GM23248 (cell line): ENCODE measurements at regions not wholly inside any gene's neighbourhood (a gene's known extent, or its start where the extent isn't known, plus 50 kb on each side); places are given as distances from the start of the nearest gene placed in this dataset.

Source experiments
- EZH2 ChIP-seq: fragments of 200-600 bp; sonication (generic); IDR thresholded peaks from 2 replicates; pipeline ENCODE4 v1.6.1; 2018; ENCODE audit warnings: antibody characterized with exemption, mild to moderate bottlenecking; ENCODE audit not compliant: insufficient read depth, poor library complexity, severe bottlenecking
- EZH2phosphoT487 ChIP-seq: fragments of 200-600 bp; sonication (generic); IDR thresholded peaks from 2 replicates; pipeline ENCODE4 v1.6.1; 2018; ENCODE audit warnings: antibody characterized with exemption, moderate library complexity, mild to moderate bottlenecking, low read depth; ENCODE audit not compliant: insufficient read depth

- TF ChIP-seq EZH2phosphoT487: no peak
- no peak for TF ChIP-seq EZH2
Measured at GRCh38 chr3:147775411-147775810, 366.2 kb downstream of the ZIC1 start.
